Transverse colon (tissue), 4 donors: ENCODE measurements at regions not wholly inside any gene's neighbourhood (a gene's known extent, or its start where the extent isn't known, plus 50 kb on each side); places are given as distances from the start of the nearest gene placed in this dataset.

Source experiments
- DNase-seq: peaks from one replicate; pipeline ENCODE4 v3.0.0-alpha.2; 2019
- H3K27ac ChIP-seq, 4 donors: fragments of 200-600 bp; sonication (generic); 2 replicates each; pipeline ENCODE4 v1.5.1; 2016 to 2018; ENCODE audit warnings: inconsistent platforms in 4 of 4
- H3K27me3 ChIP-seq: fragments of 200-600 bp; sonication (generic); 2 replicates; pipeline ENCODE4 v1.5.1; 2017; ENCODE audit warnings: inconsistent platforms
- H3K36me3 ChIP-seq, 4 donors: fragments of 200-600 bp; sonication (generic); 2 replicates each; pipeline ENCODE4 v1.5.1; 2017 to 2019; ENCODE audit warnings: inconsistent platforms in 4 of 4
- H3K4me1 ChIP-seq, 4 donors: fragments of 200-600 bp; sonication (generic); 2 replicates each; pipeline ENCODE4 v1.5.1; 2017 to 2020; ENCODE audit warnings: inconsistent platforms in 4 of 4
- H3K4me3 ChIP-seq, 4 donors: fragments of 200-600 bp; sonication (generic); 1 replicate in 1 of 4; 2 replicates in 3 of 4; pipeline versions ENCODE4 v1.5.1 to v1.6.1; 2017 to 2019; ENCODE audit warnings: inconsistent platforms in 4 of 4
- H3K9me3 ChIP-seq, 2 donors: fragments of 200-600 bp; sonication (generic); 2 replicates each; pipeline ENCODE4 v1.5.1; 2017 to 2019; ENCODE audit warnings: inconsistent platforms in 2 of 2
- CTCF ChIP-seq, 5 experiments: fragments of 200-600 bp in 3 of 5; fragments of 450-650 bp in 2 of 5; sonication (generic) in 3 of 5; IDR thresholded peaks; 1 replicate in 2 of 5; 2 replicates in 3 of 5; pipeline ENCODE4 v1.5.1; 2016 to 2017; ENCODE audit warnings: antibody characterized with exemption in 5 of 5, inconsistent platforms in 3 of 5, mild to moderate bottlenecking in 2 of 5, moderate library complexity in 1 of 5
- EP300 ChIP-seq: sonication (generic); formaldehyde crosslinking; IDR thresholded peaks from one replicate; pipeline ENCODE4 v1.6.1; 2017; ENCODE audit warnings: antibody characterized with exemption, low read depth
- POLR2A ChIP-seq: fragments of 450-650 bp; IDR thresholded peaks from one replicate; pipeline ENCODE4 v1.6.1; 2016; ENCODE audit warnings: antibody characterized with exemption, mild to moderate bottlenecking, moderate library complexity
- POLR2AphosphoS5 ChIP-seq, 3 donors: sonication (generic); formaldehyde crosslinking; IDR thresholded peaks; one replicate each; pipeline ENCODE4 v1.6.1; 2016; ENCODE audit warnings: antibody characterized with exemption in 3 of 3
- WGBS, 2 donors: methylation state at CpG; one replicate each; pipeline ENCODE4 v1.1.5; 2018; ENCODE audit warnings: low coverage in 1 of 2; 5-methylcytosine and 5-hydroxymethylcytosine counted together
- in situ Hi-C, 4 donors: fragments of 200-750 bp; cut with MboI; loops; one replicate each; pipeline versions ENCODE4 v1.15.0 to v1.15.1; 2017; ENCODE audit warnings: low sequenced_read_pairs in 3 of 4, low pct_ligation_motif_present in 1 of 4, low pct_unique_long_range_greater_than_20kb in 1 of 4
- intact Hi-C: fragments of 100-400 bp; cut with DNase I; formaldehyde crosslinking; loops from one replicate; pipeline ENCODE4 v1.15.1; 2023; ENCODE audit warnings: low total_unique reads

GRCh38 chr10:128587689-128588088 lies 461.5 kb upstream of the MKI67 start:
- H3K27me3 ChIP-seq, result no peaks in the 10 kb centered on the region
- no peak for DNase-seq
- no peaks in the 10 kb centered on the region for H3K4me1 ChIP-seq
- intact Hi-C loops, result no loop called here
- no peak overlapping the region for H3K4me3 ChIP-seq
- in situ Hi-C loops, result no loop called here
- no peaks in the 10 kb centered on the region for H3K9me3 ChIP-seq
- no peak for TF ChIP-seq POLR2A
- WGBS, 2 donors, result 73 to 88% methylated on average over 1 to 3 of the region's 3 CpGs
- no peak overlapping the region for H3K27ac ChIP-seq
- H3K36me3 ChIP-seq, result no peaks in the 10 kb centered on the region

- no peaks in the 10 kb centered on the region for H3K36me3 ChIP-seq
- no peaks in the 10 kb centered on the region for H3K9me3 ChIP-seq
- H3K4me1 ChIP-seq, result no peaks in the 10 kb centered on the region
- TF ChIP-seq CTCF (IDR thresholded peaks at IDR 0.05) (no peak), POLR2AphosphoS5 (IDR thresholded peaks at IDR 0.05) (no peak), POLR2A (no peak), EP300 (no peak)
- no peak overlapping the region for H3K27ac ChIP-seq
- intact Hi-C loops (no loop called here), in situ Hi-C loops (no loop called here)
- no peaks in the 10 kb centered on the region for H3K27me3 ChIP-seq
- DNase-seq, result no peak
- no peak overlapping the region for H3K4me3 ChIP-seq
Observed at GRCh38 chr10:128588402-128588801, 462.2 kb upstream of the MKI67 start.

GRCh38 chr10:128594688-128595087 lies 468.5 kb upstream of the MKI67 start:
- no peak for DNase-seq
- H3K27me3 ChIP-seq, result no peaks in the 10 kb centered on the region
- no peak for TF ChIP-seq CTCF (IDR thresholded peaks at IDR 0.05)
- TF ChIP-seq POLR2AphosphoS5 (IDR thresholded peaks at IDR 0.05), result no peak
- TF ChIP-seq POLR2A, result no peak
- no peak for TF ChIP-seq EP300
- H3K4me3 ChIP-seq, result no peak overlapping the region
- no peaks in the 10 kb centered on the region for H3K4me1 ChIP-seq
- no peak overlapping the region for H3K27ac ChIP-seq
- in situ Hi-C loops (no loop called here), intact Hi-C loops (no loop called here)
- WGBS, 2 donors, result 96 to 100% methylated on average over 1 of the region's 1 CpG
- H3K36me3 ChIP-seq, result no peaks in the 10 kb centered on the region
- no peaks in the 10 kb centered on the region for H3K9me3 ChIP-seq

GRCh38 chr10:128596906-128597305 lies 470.7 kb upstream of the MKI67 start:
- no peak for TF ChIP-seq POLR2A
- TF ChIP-seq POLR2AphosphoS5 (IDR thresholded peaks at IDR 0.05), result no peak
- TF ChIP-seq EP300, result no peak
- TF ChIP-seq CTCF (IDR thresholded peaks at IDR 0.05), result no peak
- H3K27ac ChIP-seq, result no peak overlapping the region
- intact Hi-C loops, result no loop called here

GRCh38 chr10:128599030-128599429 lies 472.8 kb upstream of the MKI67 start:
- WGBS, 2 donors, result 79 to 100% methylated on average over 1 to 2 of the region's 2 CpGs
- no peaks in the 10 kb centered on the region for H3K36me3 ChIP-seq
- in situ Hi-C loops, result no loop called here
- no peak overlapping the region for H3K27ac ChIP-seq
- TF ChIP-seq POLR2A (no peak), POLR2AphosphoS5 (IDR thresholded peaks at IDR 0.05) (no peak), EP300 (no peak), CTCF (IDR thresholded peaks at IDR 0.05) (no peak)
- H3K9me3 ChIP-seq, result no peaks in the 10 kb centered on the region
- H3K4me3 ChIP-seq, result no peak overlapping the region
- intact Hi-C loops, result no loop called here
- H3K4me1 ChIP-seq, result peaks cover 0 to 7% (median 2%) of the 10 kb centered on the region in 4 donors
- no peaks in the 10 kb centered on the region for H3K27me3 ChIP-seq
- DNase-seq, result no peak

More at GRCh38 chr10:128596906-128597305, 470.7 kb upstream of the MKI67 start:
- Histone ChIP-seq H3K4me3 (no peak overlapping the region), H3K9me3 (no peaks in the 10 kb centered on the region), H3K4me1 (no peaks in the 10 kb centered on the region), H3K36me3 (no peaks in the 10 kb centered on the region), H3K27me3 (no peaks in the 10 kb centered on the region)
- WGBS, 2 donors, result 70 to 84% methylated on average over 2 to 4 of the region's 4 CpGs
- DNase-seq, result peak; percentile 53
- in situ Hi-C loops, result no loop called here
